Sigmoid colon (tissue), 4 donors: ENCODE measurements at regions not wholly inside any gene's neighbourhood (a gene's known extent, or its start where the extent isn't known, plus 50 kb on each side); places are given as distances from the start of the nearest gene placed in this dataset.

Experiments used
- EP300 ChIP-seq, 4 donors: sonication (generic); formaldehyde crosslinking; IDR thresholded peaks; one replicate each; pipeline ENCODE4 v1.6.1; 2017; ENCODE audit warnings: antibody characterized with exemption in 4 of 4
- POLR2A ChIP-seq, 2 donors: fragments of 450-650 bp; IDR thresholded peaks; one replicate each; pipeline ENCODE4 v1.6.1; 2016; ENCODE audit warnings: antibody characterized with exemption in 2 of 2, mild to moderate bottlenecking in 2 of 2, moderate library complexity in 2 of 2
- POLR2AphosphoS5 ChIP-seq, 4 donors: sonication (generic); formaldehyde crosslinking; IDR thresholded peaks; one replicate each; pipeline ENCODE4 v1.6.1; 2017; ENCODE audit warnings: antibody characterized with exemption in 4 of 4
- TF ChIP-seq, protein P1 (sequence below), 4 experiments: fragments of 450-650 bp in 3 of 4; fragments of 200-600 bp in 1 of 4; IDR thresholded peaks; one replicate each; pipeline ENCODE4 v1.5.1; 2016 to 2019; ENCODE audit warnings: antibody characterized with exemption in 4 of 4, mild to moderate bottlenecking in 3 of 4, moderate library complexity in 2 of 4

DNA sequence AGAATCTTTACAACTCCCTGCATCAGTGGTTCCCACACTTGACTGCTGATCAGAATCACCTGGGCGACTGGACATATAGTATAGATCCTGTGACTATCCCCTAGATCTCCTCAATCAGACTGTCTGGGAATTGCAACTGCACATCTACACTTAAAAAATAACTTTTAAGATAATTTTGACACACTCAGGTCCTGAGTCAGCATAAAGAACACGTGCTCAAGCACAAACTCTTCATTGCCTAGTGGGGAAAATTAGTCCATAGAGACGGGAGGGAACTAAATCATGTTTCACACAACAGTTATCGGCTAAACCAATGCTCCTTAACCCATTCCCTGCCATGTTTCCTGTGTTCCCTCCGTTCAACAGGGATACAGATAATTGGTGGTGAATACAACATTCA, 243.5 kb upstream of the FGF13 start:
- TF ChIP-seq, protein P1, sequence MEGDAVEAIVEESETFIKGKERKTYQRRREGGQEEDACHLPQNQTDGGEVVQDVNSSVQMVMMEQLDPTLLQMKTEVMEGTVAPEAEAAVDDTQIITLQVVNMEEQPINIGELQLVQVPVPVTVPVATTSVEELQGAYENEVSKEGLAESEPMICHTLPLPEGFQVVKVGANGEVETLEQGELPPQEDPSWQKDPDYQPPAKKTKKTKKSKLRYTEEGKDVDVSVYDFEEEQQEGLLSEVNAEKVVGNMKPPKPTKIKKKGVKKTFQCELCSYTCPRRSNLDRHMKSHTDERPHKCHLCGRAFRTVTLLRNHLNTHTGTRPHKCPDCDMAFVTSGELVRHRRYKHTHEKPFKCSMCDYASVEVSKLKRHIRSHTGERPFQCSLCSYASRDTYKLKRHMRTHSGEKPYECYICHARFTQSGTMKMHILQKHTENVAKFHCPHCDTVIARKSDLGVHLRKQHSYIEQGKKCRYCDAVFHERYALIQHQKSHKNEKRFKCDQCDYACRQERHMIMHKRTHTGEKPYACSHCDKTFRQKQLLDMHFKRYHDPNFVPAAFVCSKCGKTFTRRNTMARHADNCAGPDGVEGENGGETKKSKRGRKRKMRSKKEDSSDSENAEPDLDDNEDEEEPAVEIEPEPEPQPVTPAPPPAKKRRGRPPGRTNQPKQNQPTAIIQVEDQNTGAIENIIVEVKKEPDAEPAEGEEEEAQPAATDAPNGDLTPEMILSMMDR (IDR thresholded peaks at IDR 0.05): no peak
- TF ChIP-seq EP300 (IDR thresholded peaks at IDR 0.05) (no peak), POLR2A (IDR thresholded peaks at IDR 0.05) (no peak), POLR2AphosphoS5 (IDR thresholded peaks at IDR 0.05) (no peak)
